AG04449 (cell line): ENCODE measurements at regions not wholly inside any gene's neighbourhood (a gene's known extent, or its start where the extent isn't known, plus 50 kb on each side); places are given as distances from the start of the nearest gene placed in this dataset.
"Not testable (repeated sequence)": the region's sequence is repeated elsewhere in the genome, so short reads cannot be mapped to it uniquely, and the experiment has no call there.

Experiments
- CTCF ChIA-PET: fragments of 350-600 bp; formaldehyde crosslinking; extraction: SDS; loops from one replicate; lab custom pipeline; 2021; ENCODE audit warnings: antibody characterized with exemption; lab: Yijun Ruan, JAX
- POLR2A ChIA-PET: fragments of 400-600, 350-600 bp; formaldehyde crosslinking; extraction: SDS; loops from one replicate; lab custom pipeline; 2020; ENCODE audit warnings: antibody characterized with exemption, inconsistent platforms; lab: Yijun Ruan, JAX
- DNase-seq: peaks from one replicate; pipeline ENCODE4 v3.0.0-alpha.2; 2010; ENCODE audit warnings: low read depth, low spot score
- H3K4me3 ChIP-seq: 2 replicates; pipeline ENCODE4 v1.5.1; 2011; ENCODE audit warnings: low read depth, mild to moderate bottlenecking, control low read depth, low read length
- CTCF ChIP-seq: IDR thresholded peaks from one replicate; pipeline ENCODE4 v1.5.1; 2011; ENCODE audit warnings: mild to moderate bottlenecking, moderate library complexity, low read length, control low read depth, inconsistent platforms; ENCODE audit not compliant: insufficient read depth; ENCODE audit errors: missing control alignments

- CTCF ChIA-PET, result no interaction called here
- no peak overlapping the region for H3K4me3 ChIP-seq
- peak; percentile 3 for DNase-seq
- POLR2A ChIA-PET, result no interaction called here
- TF ChIP-seq CTCF, result no peak
These were observed 636.2 kb upstream of the CHAC2 start for GRCh38 chr2:53131416-53131815.

- no peak for TF ChIP-seq CTCF
- DNase-seq, result peak; percentile 40
- no peak overlapping the region for H3K4me3 ChIP-seq
- ChIA-PET POLR2A (no interaction called here), CTCF (no interaction called here)
These were observed 637.1 kb upstream of the CHAC2 start for GRCh38 chr2:53130441-53130943.

GRCh38 chr2:53129851-53130250 lies 637.8 kb upstream of the CHAC2 start:
- POLR2A ChIA-PET, result no interaction called here
- peak; percentile 34 for DNase-seq
- CTCF ChIA-PET, result no interaction called here

GRCh38 chr2:53127061-53127650 lies 640.4 kb upstream of the CHAC2 start:
- no peak for DNase-seq
- no peak overlapping the region for H3K4me3 ChIP-seq
- CTCF ChIA-PET, result no interaction called here
- no peak for TF ChIP-seq CTCF
- POLR2A ChIA-PET, result no interaction called here

More at GRCh38 chr2:53129851-53130250, 637.8 kb upstream of the CHAC2 start:
- no peak for TF ChIP-seq CTCF
- no peak overlapping the region for H3K4me3 ChIP-seq

GRCh38 chr2:53114991-53115390 lies 652.6 kb upstream of the CHAC2 start:
- DNase-seq, result no peak
- TF ChIP-seq CTCF, result no peak
- POLR2A ChIA-PET, result no interaction called here
- no peak overlapping the region for H3K4me3 ChIP-seq
- CTCF ChIA-PET, result no interaction called here

GRCh38 chr2:53114582-53114981 lies 653.0 kb upstream of the CHAC2 start:
- H3K4me3 ChIP-seq, result no peak overlapping the region
- POLR2A ChIA-PET, result no interaction called here
- no peak for DNase-seq
- CTCF ChIA-PET, result no interaction called here
- no peak for TF ChIP-seq CTCF

GRCh38 chr2:53112408-53112807 lies 655.2 kb upstream of the CHAC2 start:
- POLR2A ChIA-PET, DNase-seq, CTCF ChIA-PET, H3K4me3 ChIP-seq: not testable (repeated sequence)
